Adrenal gland (tissue), 9 donors: ENCODE measurements at regions not wholly inside any gene's neighbourhood (a gene's known extent, or its start where the extent isn't known, plus 50 kb on each side); places are given as distances from the start of the nearest gene placed in this dataset.

Experiments
- DNase-seq, 7 donors: peaks; one replicate each; pipeline ENCODE4 v3.0.0-alpha.2; 2019 to 2020
- H3K27ac ChIP-seq, 5 donors: fragments of 200-600 bp; sonication (generic) in 4 of 5; 1 replicate in 3 of 5; 2 replicates in 2 of 5; pipeline versions ENCODE4 v1.5.1 to v1.8.0; 2016 to 2020; ENCODE audit warnings: mild to moderate bottlenecking in 1 of 5
- H3K27me3 ChIP-seq: fragments of 200-600 bp; 2 replicates; pipeline ENCODE4 v1.8.0; 2021
- H3K36me3 ChIP-seq, 2 donors: fragments of 200-600 bp; replicated peaks in 1 of 2; 1 replicate in 1 of 2; 2 replicates in 1 of 2; pipeline versions ENCODE4 v1.5.1 to v1.8.0; 2018 to 2022
- H3K4me1 ChIP-seq, 2 donors: fragments of 200-600 bp; replicated peaks in 1 of 2; 1 replicate in 1 of 2; 2 replicates in 1 of 2; pipeline versions ENCODE4 v1.5.1 to v1.8.0; 2018 to 2021
- H3K4me3 ChIP-seq, 4 donors: fragments of 200-600 bp; sonication (generic) in 3 of 4; one replicate each; pipeline ENCODE4 v1.5.1; 2016 to 2018
- H3K9me3 ChIP-seq, 3 donors: fragments of 200-600 bp; sonication (generic) in 1 of 3; replicated peaks in 1 of 3; 1 replicate in 2 of 3; 2 replicates in 1 of 3; pipeline versions ENCODE4 v1.5.1 to v1.8.0; 2016 to 2021
- POLR2A ChIP-seq, 2 donors: fragments of 450-650 bp; IDR thresholded peaks; one replicate each; pipeline ENCODE4 v1.6.1; 2017; ENCODE audit warnings: antibody characterized with exemption in 2 of 2, mild to moderate bottlenecking in 2 of 2, moderate library complexity in 1 of 2
- WGBS, 4 donors: extraction: QIAGEN DNeasy Blood & Tissue Kit in 2 of 4; methylation state at CpG; one replicate each; pipeline versions ENCODE4 v1.1.5 to v1.1.7; 2013 to 2017; 5-methylcytosine and 5-hydroxymethylcytosine counted together
- intact Hi-C, 2 donors: fragments of 100-400 bp; cut with DNase I; formaldehyde crosslinking; loops; one replicate each; pipeline versions ENCODE4 v1.14.1 to v1.15.0; 2022 to 2023
- TF ChIP-seq, protein P1 (sequence below), 6 experiments: fragments of 450-650 bp in 4 of 6; fragments of 200-600 bp in 2 of 6; sonication (generic) in 1 of 6; IDR thresholded peaks; 1 replicate in 5 of 6; 2 replicates in 1 of 6; pipeline versions ENCODE4 v1.5.1 to v1.8.0; 2016 to 2021; ENCODE audit warnings: antibody characterized with exemption in 6 of 6, mild to moderate bottlenecking in 2 of 6, moderate library complexity in 1 of 6
- donor health status: healthy with polysubstance abuse.
- donor health status: Bipolar disorder and iron deficiency.
- donor health status: DM: yes; HTN: yes; CAD: no.
- donor health status: DM: no; HTN: no; CAD: no.
- donor health status: DM: no; HTN: no; CAD: no.

DNA sequence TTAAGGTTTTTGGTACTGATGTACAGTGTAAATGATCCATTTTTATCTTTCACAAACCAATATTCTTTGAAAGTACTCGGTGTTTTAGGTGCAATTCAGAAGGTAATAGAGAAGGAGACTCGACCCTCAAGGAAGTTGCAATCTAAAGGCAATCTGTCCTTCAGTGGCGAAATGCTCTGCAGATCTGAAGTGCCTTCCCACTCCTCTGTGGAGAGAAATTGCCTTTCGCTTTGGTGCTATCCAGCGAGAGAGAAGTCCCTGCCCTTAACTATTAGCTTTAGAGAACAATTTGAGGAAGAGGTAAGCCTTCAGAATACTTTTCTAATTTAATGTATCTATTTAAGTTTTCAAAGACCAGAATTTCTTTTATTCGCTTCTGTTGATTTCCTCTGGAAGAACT lies 371.8 kb upstream of the FANCL start:
- Histone ChIP-seq H3K27ac (no peak overlapping the region), H3K4me3 (no peak overlapping the region), H3K4me1 (no peaks in the 10 kb centered on the region), H3K36me3 (no peaks in the 10 kb centered on the region), H3K27me3 (no peaks in the 10 kb centered on the region), H3K9me3 (no peaks in the 10 kb centered on the region)
- no peak for TF ChIP-seq POLR2A (IDR thresholded peaks at IDR 0.05)
- intact Hi-C loops: no loop called here
- no peak for DNase-seq
- WGBS, 4 donors: 66 to 75% (median 72%) methylated on average over 6 of the region's 6 CpGs

DNA sequence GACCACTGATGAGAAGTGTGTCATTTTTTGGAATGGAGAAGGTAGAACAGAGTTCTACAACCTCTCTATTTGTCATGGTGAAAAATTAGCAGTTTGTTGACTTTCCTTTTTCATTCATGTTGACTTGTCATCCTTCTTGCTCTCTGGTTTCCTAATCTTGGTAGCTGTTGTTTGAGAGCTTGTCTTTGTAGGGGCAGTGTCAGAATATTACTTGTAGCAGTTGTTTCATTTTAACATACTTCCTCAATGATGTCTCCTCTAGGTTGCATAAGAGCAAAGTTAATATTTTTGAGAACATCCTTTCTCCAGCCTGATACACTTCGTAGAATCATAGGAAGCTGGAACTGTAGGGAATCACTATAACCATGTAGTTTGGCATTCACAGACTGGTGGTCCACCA lies 368.2 kb upstream of the FANCL start:
- no peaks in the 10 kb centered on the region for H3K36me3 ChIP-seq
- WGBS, 4 donors: 56 to 76% (median 63%) methylated on average over 1 of the region's 1 CpG

DNA sequence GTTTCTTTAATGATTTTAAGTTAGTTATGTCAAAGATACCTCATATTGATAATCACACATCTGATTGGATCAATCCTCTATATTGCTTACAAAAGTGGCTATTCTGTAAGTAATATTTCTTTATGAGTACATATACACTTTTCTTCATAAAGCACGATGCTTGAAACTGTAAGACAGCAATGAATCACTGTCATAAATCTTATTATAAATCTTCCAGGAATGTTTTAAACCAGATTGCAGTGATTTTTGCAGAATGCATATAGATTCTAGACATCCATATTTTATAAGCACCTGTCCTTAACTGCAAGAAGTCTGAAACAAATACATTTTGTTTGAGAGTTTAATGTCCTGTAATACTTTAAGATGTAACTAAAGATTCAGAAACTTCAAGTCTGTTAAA lies 367.0 kb upstream of the FANCL start:
- H3K27me3 ChIP-seq: no peaks in the 10 kb centered on the region
- DNase-seq: no peak
- no peak overlapping the region for H3K4me3 ChIP-seq
- no peaks in the 10 kb centered on the region for H3K4me1 ChIP-seq
- TF ChIP-seq, protein P1, sequence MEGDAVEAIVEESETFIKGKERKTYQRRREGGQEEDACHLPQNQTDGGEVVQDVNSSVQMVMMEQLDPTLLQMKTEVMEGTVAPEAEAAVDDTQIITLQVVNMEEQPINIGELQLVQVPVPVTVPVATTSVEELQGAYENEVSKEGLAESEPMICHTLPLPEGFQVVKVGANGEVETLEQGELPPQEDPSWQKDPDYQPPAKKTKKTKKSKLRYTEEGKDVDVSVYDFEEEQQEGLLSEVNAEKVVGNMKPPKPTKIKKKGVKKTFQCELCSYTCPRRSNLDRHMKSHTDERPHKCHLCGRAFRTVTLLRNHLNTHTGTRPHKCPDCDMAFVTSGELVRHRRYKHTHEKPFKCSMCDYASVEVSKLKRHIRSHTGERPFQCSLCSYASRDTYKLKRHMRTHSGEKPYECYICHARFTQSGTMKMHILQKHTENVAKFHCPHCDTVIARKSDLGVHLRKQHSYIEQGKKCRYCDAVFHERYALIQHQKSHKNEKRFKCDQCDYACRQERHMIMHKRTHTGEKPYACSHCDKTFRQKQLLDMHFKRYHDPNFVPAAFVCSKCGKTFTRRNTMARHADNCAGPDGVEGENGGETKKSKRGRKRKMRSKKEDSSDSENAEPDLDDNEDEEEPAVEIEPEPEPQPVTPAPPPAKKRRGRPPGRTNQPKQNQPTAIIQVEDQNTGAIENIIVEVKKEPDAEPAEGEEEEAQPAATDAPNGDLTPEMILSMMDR (IDR thresholded peaks at IDR 0.05): no peak
- no peak for TF ChIP-seq POLR2A (IDR thresholded peaks at IDR 0.05)
- WGBS, 4 donors: 41 to 52% (median 51%) methylated on average over 1 of the region's 1 CpG
- H3K9me3 ChIP-seq: no peaks in the 10 kb centered on the region
- intact Hi-C loops: no loop called here
- no peak overlapping the region for H3K27ac ChIP-seq
- H3K36me3 ChIP-seq: no peaks in the 10 kb centered on the region

More for the DNA sequence above, 368.2 kb upstream of the FANCL start:
- TF ChIP-seq, protein P1 (IDR thresholded peaks at IDR 0.05): no peak
- no peak for TF ChIP-seq POLR2A (IDR thresholded peaks at IDR 0.05)
- Histone ChIP-seq H3K4me1 (no peaks in the 10 kb centered on the region), H3K4me3 (no peak overlapping the region), H3K27me3 (no peaks in the 10 kb centered on the region), H3K9me3 (no peaks in the 10 kb centered on the region), H3K27ac (no peak overlapping the region)
- DNase-seq: no peak
- intact Hi-C loops: no loop called here

DNA sequence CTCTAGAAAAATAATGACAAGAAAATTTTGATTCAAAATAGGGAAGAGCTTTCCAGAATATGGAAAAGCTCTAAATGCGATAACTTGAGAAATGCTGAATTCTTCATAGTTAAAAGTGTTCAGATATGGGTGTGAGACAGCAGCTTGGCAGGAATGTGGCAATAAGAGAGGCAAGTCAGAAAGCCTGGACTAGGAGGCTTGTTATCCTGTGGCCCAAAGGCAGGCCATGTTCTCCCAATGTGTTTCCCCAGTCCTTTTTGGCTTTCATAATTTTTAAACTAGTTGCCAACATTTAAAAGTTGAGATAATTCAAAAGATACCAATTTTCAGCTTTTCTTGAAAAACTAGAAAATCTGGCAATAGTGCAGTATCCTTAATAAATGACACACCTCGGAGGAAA lies 366.3 kb upstream of the FANCL start:
- 81 to 91% (median 87%) methylated on average over 2 of the region's 2 CpGs for WGBS, 4 donors
- no peaks in the 10 kb centered on the region for H3K4me1 ChIP-seq
- H3K4me3 ChIP-seq: no peak overlapping the region
- H3K27ac ChIP-seq: no peak overlapping the region
- no peak for DNase-seq
- no peaks in the 10 kb centered on the region for H3K9me3 ChIP-seq
- intact Hi-C loops: no loop called here
- no peaks in the 10 kb centered on the region for H3K36me3 ChIP-seq
- TF ChIP-seq, protein P1 (IDR thresholded peaks at IDR 0.05): no peak
- TF ChIP-seq POLR2A (IDR thresholded peaks at IDR 0.05): no peak
- H3K27me3 ChIP-seq: no peaks in the 10 kb centered on the region

- no peak for DNase-seq
- intact Hi-C loops: no loop called here
- no peaks in the 10 kb centered on the region for H3K9me3 ChIP-seq
- H3K4me3 ChIP-seq: no peak overlapping the region
- no peaks in the 10 kb centered on the region for H3K36me3 ChIP-seq
- no peak overlapping the region for H3K27ac ChIP-seq
- no peaks in the 10 kb centered on the region for H3K4me1 ChIP-seq
- TF ChIP-seq, protein P1 (IDR thresholded peaks at IDR 0.05): no peak
- TF ChIP-seq POLR2A (IDR thresholded peaks at IDR 0.05): no peak
- no peaks in the 10 kb centered on the region for H3K27me3 ChIP-seq
Measured at GRCh38 chr2:58606799-58607198, 365.7 kb upstream of the FANCL start.
